ENCODE measurements at regions not wholly inside any gene's neighbourhood (a gene's known extent, or its start where the extent isn't known, plus 50 kb on each side); places are given as distances from the start of the nearest gene placed in this dataset.

DNA sequence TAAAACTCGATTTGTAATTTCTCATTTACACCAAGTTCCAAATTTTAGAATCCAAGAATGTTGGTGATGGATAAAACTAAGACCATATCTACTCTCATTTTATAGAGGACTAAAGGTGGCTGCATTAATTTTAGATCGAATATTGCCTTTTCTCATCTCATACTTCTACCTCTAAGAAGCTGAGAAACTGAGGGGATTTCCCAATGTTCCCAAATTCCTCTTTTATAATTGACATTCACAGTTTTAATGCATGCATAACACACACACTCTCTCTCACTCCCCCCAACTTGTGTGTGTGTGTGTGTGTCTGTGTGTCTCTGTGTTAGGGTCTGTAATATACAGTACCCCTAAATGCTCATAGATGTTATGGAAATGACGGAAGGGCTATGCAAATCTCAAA is 328.8 kb upstream of the SLC14A2 start:
- WGBS, 2 donors: 93 to 95% methylated on average over 3 of the region's 3 CpGs
- no peak for ATAC-seq (ENCODE audit: low FRiP score)
- no peaks in the 10 kb centered on the region for H3K27me3 ChIP-seq (ENCODE audit: control insufficient read depth in 1 of 2, insufficient read depth in 2 of 2, low read length in 1 of 2)
- DNase-seq: no peak
- H3K36me3 ChIP-seq (ENCODE audit: control insufficient read depth in 1 of 2, insufficient read depth in 2 of 2, low read length in 1 of 2): no peaks in the 10 kb centered on the region
- intact Hi-C loops (cut with DNase I): no loop called here
- H3K27ac ChIP-seq (ENCODE audit: low read depth in 1 of 2, low read length in 2 of 2): no peak overlapping the region
- no peak overlapping the region for H3K4me3 ChIP-seq (ENCODE audit: low read length in 2 of 2)
- no peaks in the 10 kb centered on the region for H3K4me1 ChIP-seq (ENCODE audit: control insufficient read depth in 1 of 2, insufficient read depth in 2 of 2, low read length in 2 of 2)
- no peaks in the 10 kb centered on the region for H3K9me3 ChIP-seq (ENCODE audit: control insufficient read depth, low read length)

DNA sequence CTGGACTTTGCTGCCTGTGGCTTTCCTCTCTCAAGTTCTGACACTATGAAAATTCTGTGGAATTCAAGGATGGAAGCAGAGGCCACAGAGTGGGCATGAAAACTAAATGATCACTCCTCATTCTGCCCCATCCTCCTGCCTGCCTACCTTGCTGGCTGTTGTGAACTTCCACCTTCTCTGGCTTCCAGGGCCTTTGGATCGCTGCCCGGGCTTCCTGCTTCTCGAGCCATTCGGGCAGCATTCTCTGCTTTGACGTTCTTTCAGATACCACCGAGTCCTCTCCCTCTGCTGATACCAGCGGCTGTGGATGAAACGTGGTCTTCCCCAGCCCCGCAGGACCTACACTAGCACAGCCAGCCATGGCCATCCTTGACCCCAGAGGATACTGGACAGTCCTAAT is 327.7 kb upstream of the SLC14A2 start:
- ATAC-seq (ENCODE audit: low FRiP score): no peak
- WGBS, 2 donors: 60 to 68% methylated on average over 9 of the region's 9 CpGs

DNA sequence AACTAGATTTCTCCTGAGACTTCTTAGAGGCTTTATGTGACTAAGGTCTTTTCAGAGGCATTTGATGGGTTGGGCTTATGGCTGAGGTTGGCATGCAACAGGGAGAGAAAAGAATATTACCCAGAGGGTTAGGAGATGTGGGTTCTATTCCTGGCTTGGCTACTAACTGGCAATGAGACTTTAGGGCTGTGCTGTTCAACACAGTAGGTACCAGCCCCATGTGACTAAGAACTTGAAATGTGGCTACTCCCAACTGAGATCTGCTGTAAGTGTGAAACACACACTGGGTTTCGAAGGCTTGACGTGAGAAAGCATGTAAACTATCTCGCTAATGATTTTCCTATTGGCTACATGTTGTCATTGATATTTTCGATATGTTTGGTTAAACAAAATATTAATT is 324.9 kb upstream of the SLC14A2 start:
- WGBS, 2 donors: 92 to 97% methylated on average over 4 of the region's 4 CpGs
- ATAC-seq (ENCODE audit: low FRiP score) (no peak), DNase-seq (no peak)
- H3K4me3 ChIP-seq (ENCODE audit: low read length in 2 of 2): no peak overlapping the region
- no peaks in the 10 kb centered on the region for H3K36me3 ChIP-seq (ENCODE audit: control insufficient read depth in 1 of 2, insufficient read depth in 2 of 2, low read length in 1 of 2)
- intact Hi-C loops (cut with DNase I): no loop called here
- H3K9me3 ChIP-seq (ENCODE audit: control insufficient read depth, low read length): no peaks in the 10 kb centered on the region
- H3K27me3 ChIP-seq (ENCODE audit: control insufficient read depth in 1 of 2, insufficient read depth in 2 of 2, low read length in 1 of 2): no peaks in the 10 kb centered on the region
- H3K27ac ChIP-seq (ENCODE audit: low read depth in 1 of 2, low read length in 2 of 2): no peak overlapping the region
- H3K4me1 ChIP-seq (ENCODE audit: control insufficient read depth in 1 of 2, insufficient read depth in 2 of 2, low read length in 2 of 2): no peaks in the 10 kb centered on the region

More for the DNA sequence above, 327.7 kb upstream of the SLC14A2 start:
- Histone ChIP-seq H3K27me3 (ENCODE audit: control insufficient read depth in 1 of 2, insufficient read depth in 2 of 2, low read length in 1 of 2) (no peaks in the 10 kb centered on the region), H3K36me3 (ENCODE audit: control insufficient read depth in 1 of 2, insufficient read depth in 2 of 2, low read length in 1 of 2) (no peaks in the 10 kb centered on the region), H3K27ac (ENCODE audit: low read depth in 1 of 2, low read length in 2 of 2) (no peak overlapping the region), H3K9me3 (ENCODE audit: control insufficient read depth, low read length) (no peaks in the 10 kb centered on the region), H3K4me3 (ENCODE audit: low read length in 2 of 2) (no peak overlapping the region), H3K4me1 (ENCODE audit: control insufficient read depth in 1 of 2, insufficient read depth in 2 of 2, low read length in 2 of 2) (no peaks in the 10 kb centered on the region)
- intact Hi-C loops (cut with DNase I): no loop called here
- DNase-seq: no peak

DNA sequence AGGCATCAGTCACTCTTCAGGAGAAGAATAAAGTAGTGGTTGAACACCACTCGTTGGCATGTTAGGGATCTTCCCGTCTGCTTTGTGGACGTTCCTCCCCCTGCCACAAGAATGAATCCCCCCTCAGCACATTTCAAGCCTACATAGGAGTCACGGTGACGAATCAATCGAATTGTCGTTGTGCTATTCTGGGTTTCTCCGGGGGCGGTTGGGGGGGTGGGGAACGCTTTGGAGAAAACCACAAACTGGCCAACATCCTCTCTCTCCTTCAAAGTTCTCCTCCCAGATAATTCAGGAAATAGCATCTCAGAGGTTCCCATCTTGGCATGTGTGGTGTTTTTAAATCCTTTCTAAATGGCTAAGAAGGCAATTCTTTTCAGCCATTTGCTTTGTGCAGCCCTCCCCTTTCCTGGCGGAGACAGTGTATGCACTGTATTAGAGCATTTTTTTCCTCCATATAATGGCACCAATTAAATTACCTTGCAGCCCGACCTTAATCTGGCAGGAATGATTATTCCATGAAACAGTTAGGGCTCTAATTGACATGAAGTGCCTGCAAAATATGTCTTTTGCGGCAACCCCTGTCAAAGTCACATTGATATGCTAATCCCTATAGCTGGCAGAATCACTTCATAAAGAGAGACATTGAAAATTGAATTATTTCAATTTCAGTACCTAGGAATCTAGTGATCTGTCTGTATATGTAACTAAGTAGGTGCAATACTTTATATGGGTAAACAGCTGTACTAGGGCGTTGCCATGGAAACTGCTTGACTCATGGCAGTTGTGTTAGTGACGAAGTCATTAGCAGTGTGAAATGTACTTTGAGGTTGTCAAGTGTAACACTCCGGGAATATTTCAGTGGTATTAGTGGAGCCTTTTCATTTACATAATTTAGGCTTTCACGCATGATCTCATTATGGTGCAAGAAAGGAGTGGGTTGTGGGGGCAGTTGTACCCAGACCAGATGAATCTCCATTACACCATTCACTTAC is 323.4 kb upstream of the SLC14A2 start:
- ATAC-seq (ENCODE audit: low FRiP score) (no peak), DNase-seq (no peak)
- Histone ChIP-seq H3K36me3 (ENCODE audit: control insufficient read depth in 1 of 2, insufficient read depth in 2 of 2, low read length in 1 of 2) (no peaks in the 10 kb centered on the region), H3K9me3 (ENCODE audit: control insufficient read depth, low read length) (no peaks in the 10 kb centered on the region), H3K27me3 (ENCODE audit: control insufficient read depth in 1 of 2, insufficient read depth in 2 of 2, low read length in 1 of 2) (no peaks in the 10 kb centered on the region), H3K4me1 (ENCODE audit: control insufficient read depth in 1 of 2, insufficient read depth in 2 of 2, low read length in 2 of 2) (no peaks in the 10 kb centered on the region), H3K27ac (ENCODE audit: low read depth in 1 of 2, low read length in 2 of 2) (no peak overlapping the region), H3K4me3 (ENCODE audit: low read length in 2 of 2) (no peak overlapping the region)
- intact Hi-C loops (cut with DNase I): no loop called here
- WGBS, 2 donors: 63 to 72% methylated on average over 17 of the region's 17 CpGs

DNA sequence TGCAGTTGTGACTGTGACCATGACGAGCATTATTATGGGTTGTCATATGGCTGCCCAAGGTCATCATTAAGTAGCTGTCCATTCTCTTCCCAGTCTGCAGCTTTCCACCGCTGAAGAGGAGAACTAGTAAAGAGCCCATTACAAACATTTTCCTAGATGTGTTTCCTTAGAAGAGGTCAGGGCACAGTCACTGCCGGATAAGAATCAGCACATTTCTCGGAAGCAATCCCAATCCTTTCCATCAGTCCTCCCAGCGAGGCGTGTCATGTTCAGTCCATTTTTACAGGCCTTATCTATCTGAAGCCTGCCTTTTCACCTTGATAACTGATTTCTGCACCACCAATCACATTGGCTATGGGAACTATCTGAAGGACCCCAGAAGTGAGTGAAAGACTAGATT is 319.9 kb upstream of the SLC14A2 start:
- Histone ChIP-seq H3K27ac (ENCODE audit: low read depth in 1 of 2, low read length in 2 of 2) (no peak overlapping the region), H3K9me3 (ENCODE audit: control insufficient read depth, low read length) (no peaks in the 10 kb centered on the region), H3K4me3 (ENCODE audit: low read length in 2 of 2) (no peak overlapping the region), H3K27me3 (ENCODE audit: control insufficient read depth in 1 of 2, insufficient read depth in 2 of 2, low read length in 1 of 2) (no peaks in the 10 kb centered on the region), H3K36me3 (ENCODE audit: control insufficient read depth in 1 of 2, insufficient read depth in 2 of 2, low read length in 1 of 2) (no peaks in the 10 kb centered on the region), H3K4me1 (ENCODE audit: control insufficient read depth in 1 of 2, insufficient read depth in 2 of 2, low read length in 2 of 2) (no peaks in the 10 kb centered on the region)
- no peak for ATAC-seq (ENCODE audit: low FRiP score)
- no peak for DNase-seq
- WGBS, 2 donors: 85 to 89% methylated on average over 6 of the region's 6 CpGs
- intact Hi-C loops (cut with DNase I): no loop called here

DNA sequence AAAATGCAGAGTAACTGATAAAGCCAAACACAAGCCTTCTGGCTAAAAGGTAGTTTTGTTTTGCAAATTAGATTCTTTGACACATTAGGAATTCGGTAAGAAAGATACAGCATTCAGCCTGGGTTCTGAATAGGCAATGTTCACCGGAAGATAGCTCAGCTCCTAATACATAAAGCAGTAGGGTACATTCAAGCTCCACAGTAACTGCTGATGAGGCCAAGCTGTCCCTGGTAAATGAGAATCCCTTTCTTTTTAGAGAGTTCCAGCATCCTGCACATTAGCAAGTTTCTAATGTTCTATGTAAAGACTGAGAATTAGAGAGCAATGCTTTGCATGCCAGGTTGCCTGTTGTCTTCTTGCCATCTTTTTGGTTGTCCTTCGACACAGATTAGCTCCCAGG is 316.3 kb upstream of the SLC14A2 start:
- Histone ChIP-seq H3K4me1 (ENCODE audit: control insufficient read depth in 1 of 2, insufficient read depth in 2 of 2, low read length in 2 of 2) (no peaks in the 10 kb centered on the region), H3K9me3 (ENCODE audit: control insufficient read depth, low read length) (no peaks in the 10 kb centered on the region), H3K27ac (ENCODE audit: low read depth in 1 of 2, low read length in 2 of 2) (no peak overlapping the region), H3K36me3 (ENCODE audit: control insufficient read depth in 1 of 2, insufficient read depth in 2 of 2, low read length in 1 of 2) (no peaks in the 10 kb centered on the region), H3K4me3 (ENCODE audit: low read length in 2 of 2) (no peak overlapping the region), H3K27me3 (ENCODE audit: control insufficient read depth in 1 of 2, insufficient read depth in 2 of 2, low read length in 1 of 2) (no peaks in the 10 kb centered on the region)
- no peak for DNase-seq
- intact Hi-C loops (cut with DNase I): no loop called here
- WGBS, 2 donors: 82 to 86% methylated on average over 3 of the region's 3 CpGs
- ATAC-seq (ENCODE audit: low FRiP score): no peak

DNA sequence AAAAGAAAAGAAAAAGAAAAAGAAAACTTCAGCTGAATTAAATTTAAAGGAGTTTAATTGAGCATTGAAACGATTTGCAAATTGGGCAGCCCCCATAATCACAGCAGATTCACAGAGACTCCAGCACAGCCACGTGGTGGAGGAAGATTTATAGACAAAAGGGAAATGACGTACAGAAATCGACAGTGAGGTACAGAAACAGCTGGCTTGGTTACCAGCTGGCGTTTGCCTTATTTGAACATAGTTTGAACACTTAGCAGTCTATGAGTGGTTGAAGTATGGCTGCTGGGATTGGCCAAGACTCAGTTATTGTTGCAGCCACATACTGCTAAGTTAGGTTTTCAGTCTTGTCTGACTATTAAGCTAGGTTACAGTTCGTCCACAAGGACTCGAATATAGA is 312.2 kb upstream of the SLC14A2 start:
- DNase-seq: no peak
- no peaks in the 10 kb centered on the region for H3K27me3 ChIP-seq (ENCODE audit: control insufficient read depth in 1 of 2, insufficient read depth in 2 of 2, low read length in 1 of 2)
- WGBS, 2 donors: 74 to 78% methylated on average over 7 of the region's 7 CpGs
- ATAC-seq (ENCODE audit: low FRiP score): no peak
- no peak overlapping the region for H3K4me3 ChIP-seq (ENCODE audit: low read length in 2 of 2)
- intact Hi-C loops (cut with DNase I): no loop called here
- no peaks in the 10 kb centered on the region for H3K9me3 ChIP-seq (ENCODE audit: control insufficient read depth, low read length)
- H3K27ac ChIP-seq (ENCODE audit: low read depth in 1 of 2, low read length in 2 of 2): no peak overlapping the region
- H3K36me3 ChIP-seq (ENCODE audit: control insufficient read depth in 1 of 2, insufficient read depth in 2 of 2, low read length in 1 of 2): no peaks in the 10 kb centered on the region
- no peaks in the 10 kb centered on the region for H3K4me1 ChIP-seq (ENCODE audit: control insufficient read depth in 1 of 2, insufficient read depth in 2 of 2, low read length in 2 of 2)

DNA sequence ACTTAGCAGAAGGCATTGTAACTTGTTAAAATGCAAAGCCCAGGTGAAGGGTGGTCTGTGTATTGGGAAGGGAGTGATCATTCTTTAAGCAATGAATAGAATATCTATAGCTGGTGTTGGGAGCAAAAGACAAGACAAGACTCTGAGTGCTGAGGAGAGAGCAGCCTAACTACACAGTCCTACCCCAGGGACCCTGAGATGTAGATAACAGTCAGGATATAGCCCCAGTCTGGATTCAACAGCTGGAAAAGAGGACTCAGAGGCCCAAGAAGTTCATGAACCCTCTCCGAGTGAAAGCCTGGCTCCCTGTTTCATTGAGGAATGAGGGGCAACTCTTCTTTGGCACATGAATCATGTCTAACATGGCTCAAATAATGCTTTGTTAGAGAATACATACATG is 310.7 kb upstream of the SLC14A2 start:
- Histone ChIP-seq H3K9me3 (ENCODE audit: control insufficient read depth, low read length) (no peaks in the 10 kb centered on the region), H3K27me3 (ENCODE audit: control insufficient read depth in 1 of 2, insufficient read depth in 2 of 2, low read length in 1 of 2) (no peaks in the 10 kb centered on the region), H3K27ac (ENCODE audit: low read depth in 1 of 2, low read length in 2 of 2) (no peak overlapping the region), H3K4me3 (ENCODE audit: low read length in 2 of 2) (no peak overlapping the region), H3K36me3 (ENCODE audit: control insufficient read depth in 1 of 2, insufficient read depth in 2 of 2, low read length in 1 of 2) (no peaks in the 10 kb centered on the region), H3K4me1 (ENCODE audit: control insufficient read depth in 1 of 2, insufficient read depth in 2 of 2, low read length in 2 of 2) (no peaks in the 10 kb centered on the region)
- 69 to 77% methylated on average over 1 of the region's 1 CpG for WGBS, 2 donors
- DNase-seq: no peak
- no peak for ATAC-seq (ENCODE audit: low FRiP score)
- intact Hi-C loops (cut with DNase I): no loop called here

DNA sequence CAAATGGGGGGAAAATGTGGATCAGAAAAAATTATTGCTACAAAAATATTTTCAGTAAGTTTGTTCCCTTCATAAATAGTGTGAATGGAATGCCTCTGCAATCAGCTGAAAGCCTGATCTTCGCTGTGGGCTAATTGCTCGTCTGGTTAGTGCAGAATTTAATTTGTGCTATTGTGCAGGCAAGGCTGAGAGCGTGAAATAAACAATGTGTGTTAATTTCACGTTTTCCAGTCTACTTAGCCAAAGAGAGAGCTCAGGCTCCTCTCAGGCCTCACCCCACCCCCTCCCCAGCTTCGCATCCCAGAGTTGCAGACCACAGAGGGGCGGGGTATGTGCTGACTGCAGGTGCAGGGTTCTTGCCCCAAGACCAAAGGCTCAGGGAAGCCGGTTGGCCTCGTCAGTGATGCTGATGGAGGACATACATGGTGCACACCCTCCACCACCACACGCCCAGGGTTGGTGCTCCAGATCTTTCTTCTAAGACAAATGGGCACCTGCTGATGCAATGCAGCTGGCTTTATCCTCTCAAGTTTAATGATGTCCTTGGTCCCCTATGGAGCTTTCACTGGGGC is 302.6 kb upstream of the SLC14A2 start:
- Histone ChIP-seq H3K27ac (ENCODE audit: low read depth in 1 of 2, low read length in 2 of 2) (no peak overlapping the region), H3K9me3 (ENCODE audit: control insufficient read depth, low read length) (no peaks in the 10 kb centered on the region), H3K27me3 (ENCODE audit: control insufficient read depth in 1 of 2, insufficient read depth in 2 of 2, low read length in 1 of 2) (no peaks in the 10 kb centered on the region), H3K36me3 (ENCODE audit: control insufficient read depth in 1 of 2, insufficient read depth in 2 of 2, low read length in 1 of 2) (no peaks in the 10 kb centered on the region), H3K4me3 (ENCODE audit: low read length in 2 of 2) (no peak overlapping the region), H3K4me1 (ENCODE audit: control insufficient read depth in 1 of 2, insufficient read depth in 2 of 2, low read length in 2 of 2) (no peaks in the 10 kb centered on the region)
- intact Hi-C loops (cut with DNase I): no loop called here
- no peak for ATAC-seq (ENCODE audit: low FRiP score)
- WGBS, 2 donors: 85 to 88% methylated on average over 9 of the region's 9 CpGs
- DNase-seq: no peak

All from aorta (tissue), 5 donors.